ENCODE measurements at regions not wholly inside any gene's neighbourhood (a gene's known extent, or its start where the extent isn't known, plus 50 kb on each side); places are given as distances from the start of the nearest gene placed in this dataset.
"Not testable (repeated sequence)": the region's sequence is repeated elsewhere in the genome, so short reads cannot be mapped to it uniquely, and the experiment has no call there.

- not testable (repeated sequence) for TF ChIP-seq CTCF, POLR2AphosphoS5, EP300 (IDR thresholded peaks at IDR 0.05)
Measured at GRCh38 chrY:9184827-9185226, 152.4 kb upstream of the TSPY4 start.

Measured in stomach (tissue), 4 donors.